ENCODE measurements at regions not wholly inside any gene's neighbourhood (a gene's known extent, or its start where the extent isn't known, plus 50 kb on each side); places are given as distances from the start of the nearest gene placed in this dataset.

GRCh38 chr10:100688201-100688600, 57.2 kb upstream of the PAX2 start:
- Histone ChIP-seq H3K4me1 (ENCODE audit: control insufficient read depth in 2 of 3, insufficient read depth in 2 of 3, low read depth in 1 of 3, low read length in 3 of 3) (no peaks in the 10 kb centered on the region), H3K36me3 (ENCODE audit: control insufficient read depth in 2 of 3, insufficient read depth in 3 of 3, low read length in 3 of 3) (no peaks in the 10 kb centered on the region), H3K9me3 (ENCODE audit: control insufficient read depth in 2 of 3, insufficient read depth in 1 of 3, low read length in 3 of 3) (no peaks in the 10 kb centered on the region), H3K9ac (ENCODE audit: low read length in 3 of 3) (no peak overlapping the region), H3K27ac (ENCODE audit: low read depth in 2 of 2, low read length in 2 of 2) (no peak overlapping the region), H3K27me3 (ENCODE audit: control insufficient read depth, insufficient read depth, low read length) (peaks cover 29% of the 10 kb centered on the region), H3K4me3 (ENCODE audit: low read length in 3 of 3) (no peak overlapping the region)
- intact Hi-C loops (cut with DNase I) = no loop called here
- DNase-seq (no peak), FAIRE-seq (no peak)
- no peak for TF ChIP-seq CTCF (IDR thresholded peaks at IDR 0.05; ENCODE audit: borderline replicate concordance, extremely low read depth, insufficient read depth)

DNA sequence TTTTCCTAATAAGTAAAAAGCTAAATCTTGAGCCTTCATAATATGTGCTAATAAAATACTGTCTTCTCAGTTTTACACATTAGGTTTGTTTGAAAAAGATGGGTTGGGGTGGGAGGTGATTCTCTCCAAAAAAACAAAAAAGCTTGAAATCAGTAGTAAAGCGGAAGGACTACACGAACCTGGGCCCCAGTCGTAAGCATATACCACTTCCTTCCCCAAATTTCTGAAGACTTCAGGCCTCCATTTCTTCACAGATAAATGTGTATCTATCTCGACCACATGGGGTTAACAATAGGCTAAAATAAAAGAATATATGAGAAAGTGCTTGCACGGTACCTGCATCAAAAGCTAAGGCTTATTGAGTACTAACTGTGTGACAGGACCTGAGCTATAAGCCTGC, 51.6 kb upstream of the PAX2 start:
- no peak overlapping the region for H3K9ac ChIP-seq (ENCODE audit: low read length in 3 of 3)
- no peaks in the 10 kb centered on the region for H3K36me3 ChIP-seq (ENCODE audit: control insufficient read depth in 2 of 3, insufficient read depth in 3 of 3, low read length in 3 of 3)
- no peak overlapping the region for H3K4me3 ChIP-seq (ENCODE audit: low read length in 3 of 3)
- no peaks in the 10 kb centered on the region for H3K4me1 ChIP-seq (ENCODE audit: control insufficient read depth in 2 of 3, insufficient read depth in 2 of 3, low read depth in 1 of 3, low read length in 3 of 3)
- no peaks in the 10 kb centered on the region for H3K27me3 ChIP-seq (ENCODE audit: control insufficient read depth, insufficient read depth, low read length)
- FAIRE-seq (no peak), DNase-seq (no peak)
- intact Hi-C loops (cut with DNase I) = no loop called here
- no peaks in the 10 kb centered on the region for H3K9me3 ChIP-seq (ENCODE audit: control insufficient read depth in 2 of 3, insufficient read depth in 1 of 3, low read length in 3 of 3)
- no peak overlapping the region for H3K27ac ChIP-seq (ENCODE audit: low read depth in 2 of 2, low read length in 2 of 2)
- no peak for TF ChIP-seq CTCF (IDR thresholded peaks at IDR 0.05; ENCODE audit: borderline replicate concordance, extremely low read depth, insufficient read depth)
